ENCODE measurements at regions not wholly inside any gene's neighbourhood (a gene's known extent, or its start where the extent isn't known, plus 50 kb on each side); places are given as distances from the start of the nearest gene placed in this dataset.

GRCh38 chr11:134538742-134539141 lies 126.7 kb upstream of the B3GAT1 start:
- DNase-seq = no peak

- no peak for DNase-seq
Measured at GRCh38 chr11:134537941-134538340, 125.9 kb upstream of the B3GAT1 start.

- DNase-seq = no peak
Measured at GRCh38 chr11:134537296-134537695, 125.3 kb upstream of the B3GAT1 start.

- DNase-seq = no peak
Measured at GRCh38 chr11:134536677-134537076, 124.6 kb upstream of the B3GAT1 start.

GRCh38 chr11:134536219-134536618 lies 124.2 kb upstream of the B3GAT1 start:
- no peak for DNase-seq

GRCh38 chr11:134535029-134536025 lies 123.3 kb upstream of the B3GAT1 start:
- DNase-seq = no peak

- DNase-seq = no peak
Measured at GRCh38 chr11:134533511-134533910, 121.5 kb upstream of the B3GAT1 start.

- DNase-seq = no peak
Measured at GRCh38 chr11:134532921-134533421, 120.9 kb upstream of the B3GAT1 start.

- DNase-seq = no peak
Measured at GRCh38 chr11:134532131-134532920, 120.3 kb upstream of the B3GAT1 start.

- DNase-seq = no peak
Measured at GRCh38 chr11:134531327-134532130, 119.5 kb upstream of the B3GAT1 start.

GRCh38 chr11:134530636-134531326 lies 118.7 kb upstream of the B3GAT1 start:
- DNase-seq = no peak

- DNase-seq = no peak
Measured at GRCh38 chr11:134529212-134530096, 117.4 kb upstream of the B3GAT1 start.

- no peak for DNase-seq
Measured at GRCh38 chr11:134528453-134528852, 116.4 kb upstream of the B3GAT1 start.

- DNase-seq = no peak
Measured at GRCh38 chr11:134527382-134528243, 115.6 kb upstream of the B3GAT1 start.

- no peak for DNase-seq
Measured at GRCh38 chr11:134524896-134525845, 113.1 kb upstream of the B3GAT1 start.

- DNase-seq = no peak
Measured at GRCh38 chr11:134524201-134524600, 112.2 kb upstream of the B3GAT1 start.

- no peak for DNase-seq
Measured at GRCh38 chr11:134522782-134523570, 110.9 kb upstream of the B3GAT1 start.

All from stimulated activated naive CD4-positive, alpha-beta T cell (primary cell).